NT2/D1 (cell line): ENCODE measurements at regions not wholly inside any gene's neighbourhood (a gene's known extent, or its start where the extent isn't known, plus 50 kb on each side); places are given as distances from the start of the nearest gene placed in this dataset.

Experiments
- SUZ12 ChIP-seq: IDR thresholded peaks from 2 replicates; pipeline ENCODE4 v1.6.1; 2011; ENCODE audit not compliant: insufficient read length, insufficient read depth; ENCODE audit errors: extremely low read depth
- YY1 ChIP-seq: IDR thresholded peaks from 2 replicates; pipeline ENCODE4 v1.6.1; 2011; ENCODE audit not compliant: insufficient read length, insufficient read depth
- ZNF274 ChIP-seq: IDR thresholded peaks from 2 replicates; pipeline ENCODE4 v1.6.1; 2011; ENCODE audit warnings: mild to moderate bottlenecking, low read depth, low read length

DNA sequence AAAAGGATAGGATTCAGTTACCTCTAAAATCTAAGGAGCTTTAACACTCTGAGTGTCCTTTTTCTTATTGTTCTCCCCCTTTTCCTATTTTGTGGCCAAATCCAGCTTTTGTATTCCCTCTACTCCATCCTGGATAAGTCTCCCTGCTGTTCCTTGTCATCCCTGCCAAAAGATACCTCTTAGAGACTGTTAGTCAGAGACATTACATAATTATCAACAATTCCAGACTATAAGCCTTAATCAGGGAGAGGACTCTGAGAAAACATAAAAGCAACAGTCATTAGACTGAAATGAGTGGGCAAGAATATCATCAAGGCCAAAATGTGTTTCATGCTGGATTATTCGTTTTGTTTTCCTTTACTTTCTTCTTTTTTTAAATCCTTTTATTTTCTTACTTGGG is 206.9 kb downstream of the FAM47B start:
- no peak for TF ChIP-seq YY1
- TF ChIP-seq ZNF274 = no peak
- no peak for TF ChIP-seq SUZ12
